Stimulated activated CD4-positive, alpha-beta T cell treated with anti-CD3 and anti-CD28 coated beads, Interleukin-1b, Interleukin-23, amount 100 ng/mL, for 4 hours (primary cell): ENCODE measurements at regions not wholly inside any gene's neighbourhood (a gene's known extent, or its start where the extent isn't known, plus 50 kb on each side); places are given as distances from the start of the nearest gene placed in this dataset.
"Not testable (repeated sequence)": the region's sequence is repeated elsewhere in the genome, so short reads cannot be mapped to it uniquely, and the experiment has no call there.

Experiments used
- DNase-seq, 2 donors: peaks; one replicate each; pipeline ENCODE4 v3.0.0-alpha.2; 2020; ENCODE audit warnings: low read depth in 2 of 2

- not testable (repeated sequence) for DNase-seq
These were observed 219.6 kb downstream of the BAMBI start for GRCh38 chr10:28896791-28897409.

DNA sequence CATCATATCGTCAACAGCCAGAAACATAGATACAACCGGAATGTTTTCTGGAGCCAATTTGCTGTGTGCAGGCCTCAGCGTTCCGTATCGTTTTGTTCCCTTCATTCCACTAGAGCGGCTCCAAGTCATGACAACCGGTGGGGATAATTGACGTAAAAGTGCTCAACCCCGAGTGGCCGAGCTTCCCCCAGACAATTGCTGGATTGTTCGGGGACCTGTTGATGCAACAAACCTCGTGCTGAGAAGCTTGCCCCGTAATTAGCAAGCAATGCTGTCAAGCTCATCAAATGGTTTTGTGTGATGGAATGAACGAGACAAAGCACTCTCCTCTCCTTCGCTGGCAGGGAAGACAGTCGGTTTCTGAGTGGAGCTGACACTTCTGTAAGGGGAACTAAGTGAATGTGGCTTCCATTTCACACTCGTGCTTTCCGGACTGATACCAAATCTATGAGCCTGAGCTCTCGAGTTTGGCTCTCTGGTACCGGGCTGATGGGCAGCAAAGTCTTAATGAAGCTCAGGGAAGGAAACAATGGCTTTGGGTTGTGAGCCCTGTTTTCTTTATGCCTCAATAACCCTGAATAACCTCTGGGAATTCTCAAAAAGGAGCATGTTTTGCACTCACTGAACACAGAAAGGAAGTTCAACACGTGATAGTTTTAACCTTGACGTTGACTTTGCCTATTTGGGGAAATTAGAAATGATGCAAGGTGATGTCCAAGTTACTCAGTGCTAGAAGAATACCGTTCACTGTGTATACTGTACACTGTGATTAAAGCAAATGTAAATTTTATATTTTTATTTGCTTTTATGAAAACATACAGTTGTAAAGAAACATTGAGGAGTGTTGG, 220.5 kb downstream of the BAMBI start:
- DNase-seq, result no peak

- no peak for DNase-seq
These were observed 224.9 kb downstream of the BAMBI start for GRCh38 chr10:28902215-28902614.

DNA sequence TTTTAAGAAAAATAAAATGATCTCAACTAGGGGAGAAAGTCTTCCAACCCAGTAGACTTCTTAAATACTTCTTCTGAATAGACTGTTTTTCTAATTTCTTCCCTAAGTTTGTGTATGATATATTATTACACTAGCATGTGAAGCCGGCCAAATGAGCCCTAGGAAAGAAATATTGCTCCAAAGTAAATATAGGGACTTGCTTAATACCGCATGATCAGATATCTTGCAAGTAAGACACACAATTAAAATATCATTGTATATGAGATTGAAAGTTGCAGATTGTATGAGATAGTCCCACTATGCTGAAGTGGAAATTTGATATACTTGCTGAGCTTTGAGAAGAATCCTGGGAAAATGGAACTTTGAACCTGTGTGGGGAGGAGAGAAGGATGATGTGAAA, 225.7 kb downstream of the BAMBI start:
- DNase-seq, result no peak

DNA sequence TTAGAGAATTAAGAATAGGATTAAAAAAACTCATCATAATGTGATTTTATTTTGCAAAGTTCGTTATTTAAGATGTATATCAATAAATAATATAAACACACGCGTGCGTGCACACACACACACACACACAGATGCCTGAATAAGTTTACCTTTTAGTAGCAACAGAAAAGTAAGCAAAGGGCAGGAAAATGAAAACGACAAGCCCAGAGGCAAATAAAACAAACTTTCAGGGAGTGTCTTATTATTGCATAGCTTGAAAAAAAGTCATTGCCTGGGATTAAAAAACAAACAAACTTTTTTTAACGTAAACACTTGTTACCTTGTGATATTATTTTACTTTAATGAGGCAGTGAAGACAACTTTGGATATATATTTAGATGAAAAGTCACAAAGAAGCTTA, 226.4 kb downstream of the BAMBI start:
- DNase-seq, result no peak

- DNase-seq, result no peak
These were observed 228.1 kb downstream of the BAMBI start for GRCh38 chr10:28905371-28905770.

DNA sequence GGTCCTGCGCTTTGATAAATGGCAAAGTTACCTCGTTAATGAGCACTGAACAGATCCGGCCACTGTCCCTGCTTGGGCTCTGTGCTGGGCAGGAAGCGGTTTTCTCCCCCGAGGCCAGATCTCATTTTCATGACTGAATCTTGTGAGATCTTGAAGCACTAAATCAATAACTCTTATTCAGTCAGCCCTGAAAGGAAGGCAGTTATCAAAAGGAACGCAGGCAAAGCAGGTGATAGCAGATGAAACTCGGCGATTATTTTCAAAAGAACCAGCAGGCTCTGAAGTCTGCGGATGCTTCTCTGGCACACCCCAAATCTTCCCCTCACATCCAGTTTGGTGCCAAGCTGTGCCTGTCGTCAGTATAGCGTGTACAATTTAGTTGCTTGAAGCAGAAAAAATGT, 228.7 kb downstream of the BAMBI start:
- no peak for DNase-seq

DNA sequence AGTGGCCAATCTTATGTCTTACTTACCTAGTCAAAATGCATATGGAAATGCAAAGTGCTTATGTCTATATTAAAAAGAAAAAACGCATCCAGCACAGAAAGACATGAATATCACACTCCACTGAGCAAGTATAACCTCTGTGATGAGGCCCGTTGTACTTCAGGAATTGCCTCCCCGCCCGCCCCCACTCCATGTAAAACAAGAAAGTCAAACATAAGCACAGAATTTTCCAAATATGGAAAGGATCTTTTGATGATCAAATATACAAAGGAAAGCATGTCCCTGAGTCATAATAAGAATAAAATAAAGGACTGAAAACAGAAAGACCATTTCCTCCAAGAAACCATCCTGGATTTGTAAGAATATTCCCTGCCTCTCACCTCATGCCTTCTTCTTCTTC, 229.1 kb downstream of the BAMBI start:
- DNase-seq, result no peak

DNA sequence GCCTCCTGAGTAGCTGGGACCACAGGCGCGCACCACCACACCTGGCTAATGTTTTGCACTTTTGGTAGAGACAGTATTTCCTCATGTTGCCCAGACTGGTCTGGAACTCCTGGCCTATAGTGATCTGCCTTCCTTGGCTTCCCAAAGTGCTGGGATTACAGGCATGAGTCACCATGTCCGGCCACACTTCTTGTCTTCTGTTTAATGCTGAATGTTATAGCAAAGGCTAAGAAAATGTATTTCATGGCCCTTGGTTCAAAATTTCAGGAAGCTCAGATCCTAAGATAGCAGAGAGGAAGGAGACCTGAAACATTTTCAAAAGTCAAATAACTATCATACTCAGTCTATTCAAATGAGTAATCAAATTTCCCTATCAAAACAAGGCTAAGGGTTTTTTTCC, 229.6 kb downstream of the BAMBI start:
- DNase-seq, result no peak

GRCh38 chr10:28909875-28910274, 232.6 kb downstream of the BAMBI start:
- DNase-seq, result no peak

GRCh38 chr10:28910956-28911355, 233.6 kb downstream of the BAMBI start:
- DNase-seq, result no peak

DNA sequence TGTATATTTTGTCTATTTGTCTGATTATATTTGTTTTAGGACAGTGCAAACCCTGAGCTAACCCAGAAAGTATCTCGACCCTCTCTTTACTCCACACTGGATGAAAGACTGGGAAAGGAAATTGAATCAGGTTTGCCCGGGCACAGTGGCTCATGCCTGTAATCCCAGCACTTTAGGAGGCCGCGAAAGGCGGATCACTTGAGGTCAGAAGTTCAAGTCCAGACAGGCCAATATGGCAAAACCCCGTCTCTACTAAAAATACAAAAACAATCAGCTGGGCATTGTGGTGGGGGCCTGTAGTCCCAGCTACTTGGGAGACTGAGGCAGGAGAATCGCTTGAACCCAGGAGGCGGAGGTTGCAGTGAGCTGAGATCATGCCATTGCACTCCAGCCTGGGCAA, 234.2 kb downstream of the BAMBI start:
- DNase-seq, result not testable (repeated sequence)

DNA sequence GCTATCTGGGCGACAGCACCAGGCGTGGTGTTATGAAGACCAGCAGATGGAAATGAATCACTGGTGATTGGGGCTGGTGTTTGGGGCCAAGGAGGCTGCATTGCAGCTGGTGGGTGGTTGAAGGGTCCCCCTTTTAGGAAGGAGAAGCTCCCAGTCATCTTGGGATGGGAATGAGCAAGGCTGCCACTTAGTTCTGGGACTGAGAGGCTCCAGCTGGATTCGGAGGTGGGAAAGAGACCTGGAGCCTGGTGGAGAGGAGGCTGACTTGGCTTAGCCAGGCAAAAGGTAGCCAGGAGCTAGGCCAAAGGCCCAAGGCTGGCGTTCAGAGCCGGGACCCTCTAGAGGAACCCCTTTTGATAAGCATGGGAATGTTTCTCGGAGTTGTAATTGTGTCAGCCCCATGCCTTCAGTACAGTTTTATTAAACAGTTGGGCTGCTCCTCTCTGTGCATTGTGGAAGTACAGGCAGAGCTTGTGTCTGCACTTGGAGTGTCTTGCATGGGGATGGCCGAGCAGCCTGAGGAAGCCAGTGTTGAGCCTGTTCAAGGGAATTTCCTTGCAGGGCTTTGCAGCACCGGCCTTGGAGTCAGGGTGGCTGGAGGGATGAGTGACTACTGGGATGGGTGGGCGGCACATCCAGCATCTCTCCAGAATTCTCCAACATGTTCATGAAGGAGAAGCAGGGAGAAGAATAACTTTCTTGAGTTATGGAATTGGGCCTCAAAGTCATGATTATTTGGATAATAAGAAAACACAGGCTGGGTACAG, 234.9 kb downstream of the BAMBI start:
- no peak for DNase-seq

- DNase-seq, result no peak
These were observed 236.3 kb downstream of the BAMBI start for GRCh38 chr10:28913436-28914237.

DNA sequence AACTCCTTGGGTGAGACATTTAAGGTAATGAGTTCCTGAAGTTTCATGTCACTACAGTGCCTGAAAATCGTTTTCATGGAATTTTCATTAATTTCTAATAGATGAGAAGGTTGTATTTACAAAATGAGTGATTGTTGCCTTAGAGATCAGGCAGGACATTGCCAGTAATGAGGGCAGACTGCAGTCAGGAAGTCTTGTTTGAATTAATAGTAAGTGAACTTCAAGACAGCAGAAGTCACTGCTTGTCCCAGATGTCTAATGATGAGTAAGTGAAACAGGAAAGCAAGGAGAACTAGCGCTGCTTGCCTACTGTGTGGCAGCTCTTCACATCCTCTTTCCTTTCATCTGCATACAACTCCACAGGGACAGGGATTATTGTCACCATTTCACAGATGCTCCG, 237.4 kb downstream of the BAMBI start:
- DNase-seq, result no peak

DNA sequence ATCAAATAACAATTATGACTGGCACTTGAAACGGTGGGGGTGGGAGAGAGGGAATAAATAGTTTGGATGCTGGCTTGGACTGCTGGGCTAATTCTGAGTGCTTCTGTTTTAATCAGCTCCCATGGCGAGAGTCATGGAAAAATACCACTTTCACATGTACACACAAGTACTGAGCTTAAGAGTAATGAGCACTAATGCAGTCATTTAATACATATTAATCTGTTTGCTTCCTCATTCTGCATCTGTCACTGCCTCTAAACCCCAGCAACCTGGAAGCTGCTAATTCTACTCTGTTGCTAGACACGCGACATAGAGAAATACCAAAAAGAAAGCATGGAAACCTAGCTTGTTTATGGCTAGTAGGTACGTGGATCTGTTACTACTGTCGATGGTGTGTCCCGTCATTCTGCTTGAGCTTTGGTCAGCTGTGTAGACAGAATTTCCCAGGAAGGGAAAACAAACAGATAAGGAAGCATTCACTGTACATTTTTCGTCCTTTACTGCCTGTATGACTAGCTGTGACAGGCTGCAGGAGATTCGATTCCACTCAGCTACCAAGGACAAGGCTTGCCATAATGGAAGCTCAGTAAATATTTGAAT, 238.8 kb downstream of the BAMBI start:
- DNase-seq, result no peak

- DNase-seq, result no peak
These were observed 242.8 kb downstream of the BAMBI start for GRCh38 chr10:28920091-28920490.

DNA sequence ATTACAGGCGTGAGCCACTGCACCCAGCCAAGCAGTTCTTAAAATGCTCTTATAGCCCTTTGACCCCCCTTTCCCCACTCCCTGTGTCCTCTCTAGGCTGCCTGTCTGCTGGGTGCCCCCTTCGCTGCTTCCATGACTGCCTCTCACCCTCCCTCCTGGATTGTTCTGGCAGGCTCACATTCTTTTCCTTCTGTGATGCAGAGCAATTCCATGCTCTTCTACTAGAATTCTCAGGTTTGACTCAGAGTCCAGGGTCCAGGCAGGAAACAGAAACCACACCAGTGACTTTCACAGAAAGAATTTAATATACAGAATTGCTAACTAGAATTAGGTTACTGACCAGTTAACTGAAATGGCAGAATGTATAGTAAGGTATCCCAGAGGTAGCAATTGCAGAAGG, 244.8 kb downstream of the BAMBI start:
- no peak for DNase-seq

- no peak for DNase-seq
These were observed 245.5 kb downstream of the BAMBI start for GRCh38 chr10:28922861-28923260.

DNA sequence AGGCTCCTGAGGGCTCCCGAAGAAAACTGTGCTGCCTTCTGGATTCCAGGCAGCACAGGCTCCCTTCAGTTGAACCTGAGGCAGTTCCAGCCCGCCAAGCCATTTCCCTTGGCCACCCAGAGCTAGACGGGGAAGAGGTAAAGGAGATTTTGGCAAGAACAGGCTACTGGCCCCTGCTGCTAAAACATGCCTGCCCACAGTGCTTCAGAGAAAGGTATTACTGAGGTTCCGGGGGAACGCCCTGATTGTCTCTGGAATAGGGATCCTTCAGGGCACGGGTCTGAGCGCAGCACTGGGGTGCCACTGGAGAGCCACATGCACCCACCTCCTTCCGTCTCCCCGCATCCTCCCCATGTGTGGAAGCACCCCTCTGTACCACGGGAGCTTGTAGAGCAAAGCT, 247.4 kb downstream of the BAMBI start:
- DNase-seq, result no peak

DNA sequence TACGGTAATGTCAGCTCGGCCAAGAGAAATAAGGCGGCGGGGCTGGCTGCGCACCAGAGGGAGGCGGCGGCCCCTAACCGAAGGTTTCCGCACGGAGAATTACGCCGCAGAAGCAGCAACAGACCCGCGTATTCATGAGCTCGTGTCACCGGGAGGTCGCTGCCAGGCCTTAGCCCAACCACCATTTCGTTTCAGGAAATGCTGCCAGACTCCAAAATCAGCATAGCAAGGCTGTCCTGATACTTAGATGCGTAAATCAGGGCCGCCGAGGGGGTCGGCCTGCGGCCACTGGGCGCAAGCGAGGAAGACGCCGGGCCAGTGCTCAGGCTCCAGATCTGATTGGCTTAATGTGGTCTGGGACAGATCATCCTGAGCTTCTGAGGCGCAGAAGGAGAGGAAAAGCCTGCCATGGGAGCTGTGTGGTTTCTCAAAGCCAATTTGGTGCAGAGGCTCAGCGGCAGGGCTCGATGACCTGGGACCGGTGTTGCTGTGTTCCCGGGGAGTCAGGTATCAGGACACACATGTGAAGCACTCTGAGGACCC, 247.9 kb downstream of the BAMBI start:
- DNase-seq, result no peak
